ENCODE measurements at regions not wholly inside any gene's neighbourhood (a gene's known extent, or its start where the extent isn't known, plus 50 kb on each side); places are given as distances from the start of the nearest gene placed in this dataset.

DNA sequence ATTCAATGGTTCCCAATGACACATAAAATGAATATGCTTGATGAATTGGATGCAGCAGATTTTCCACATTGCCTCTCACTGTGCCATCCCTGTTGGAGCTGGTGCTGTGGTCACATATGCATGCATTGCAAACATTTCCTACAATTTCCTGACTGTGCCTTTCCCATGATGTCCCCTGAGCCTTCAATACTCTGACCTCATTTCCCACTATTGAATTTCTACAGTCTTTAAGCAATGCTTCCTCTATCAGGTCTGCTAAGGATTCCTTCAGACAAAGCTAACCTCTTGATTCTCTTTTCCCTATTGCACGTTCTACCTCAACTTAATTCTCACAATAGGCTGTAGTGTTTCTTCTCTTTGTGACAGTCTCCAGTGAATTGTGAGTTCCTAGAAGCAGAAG is 342.5 kb upstream of the CRIM1 start (continued):
- TF ChIP-seq ZBTB10 (tag by site-specific recombination; IDR thresholded peaks at IDR 0.05) (no peak), ZNF350 (tag by site-specific recombination; IDR thresholded peaks at IDR 0.05) (no peak), ZNF394 (tag by site-specific recombination; IDR thresholded peaks at IDR 0.05; ENCODE audit: borderline replicate concordance) (no peak)

DNA sequence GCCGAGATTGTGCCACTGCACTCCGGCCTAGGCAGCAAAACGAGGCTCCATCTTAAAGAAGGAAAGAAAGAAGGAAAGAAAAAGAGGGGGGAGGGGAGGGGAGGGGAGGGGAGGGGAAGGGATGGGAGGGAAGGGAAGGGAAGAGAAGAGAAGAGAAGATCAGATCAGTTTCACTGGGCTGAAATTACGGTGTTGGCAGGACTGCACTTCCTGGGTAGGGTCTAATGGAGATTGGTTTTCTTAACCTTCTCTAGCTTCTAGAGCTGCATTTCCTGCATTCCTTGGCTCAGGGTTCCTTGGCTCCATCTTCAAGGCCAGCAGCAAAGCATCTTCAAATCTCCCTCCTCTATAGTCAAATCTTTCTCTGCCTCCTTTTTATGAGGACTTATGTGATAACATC is 349.1 kb upstream of the CRIM1 start:
- no peak overlapping the region for H3K4me3 ChIP-seq (ENCODE audit: low read depth, low read length)
- POLR2A ChIA-PET, result no interaction called here
- TF ChIP-seq ZNF521 (tag by site-specific recombination; IDR thresholded peaks at IDR 0.05) (no peak), ZNF174 (tag by site-specific recombination; IDR thresholded peaks at IDR 0.05) (no peak), KLF17 (tag by site-specific recombination; IDR thresholded peaks at IDR 0.05) (no peak), ZNF157 (tag by site-specific recombination; IDR thresholded peaks at IDR 0.05) (no peak), GLIS1 (tag by site-specific recombination; IDR thresholded peaks at IDR 0.05) (no peak)
- TF ChIP-seq, protein P1, sequence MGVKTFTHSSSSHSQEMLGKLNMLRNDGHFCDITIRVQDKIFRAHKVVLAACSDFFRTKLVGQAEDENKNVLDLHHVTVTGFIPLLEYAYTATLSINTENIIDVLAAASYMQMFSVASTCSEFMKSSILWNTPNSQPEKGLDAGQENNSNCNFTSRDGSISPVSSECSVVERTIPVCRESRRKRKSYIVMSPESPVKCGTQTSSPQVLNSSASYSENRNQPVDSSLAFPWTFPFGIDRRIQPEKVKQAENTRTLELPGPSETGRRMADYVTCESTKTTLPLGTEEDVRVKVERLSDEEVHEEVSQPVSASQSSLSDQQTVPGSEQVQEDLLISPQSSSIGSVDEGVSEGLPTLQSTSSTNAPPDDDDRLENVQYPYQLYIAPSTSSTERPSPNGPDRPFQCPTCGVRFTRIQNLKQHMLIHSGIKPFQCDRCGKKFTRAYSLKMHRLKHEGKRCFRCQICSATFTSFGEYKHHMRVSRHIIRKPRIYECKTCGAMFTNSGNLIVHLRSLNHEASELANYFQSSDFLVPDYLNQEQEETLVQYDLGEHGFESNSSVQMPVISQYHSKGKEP (tag by site-specific recombination; IDR thresholded peaks at IDR 0.05), result no peak
- H3K36me3 ChIP-seq (ENCODE audit: control insufficient read depth in 2 of 2, insufficient read depth in 1 of 2, low read length in 2 of 2), result no peaks in the 10 kb centered on the region
- H3K27ac ChIP-seq (ENCODE audit: extremely low read depth, low read depth, low read length), result no peak overlapping the region
- CTCF ChIA-PET, result no interaction called here
- H3K4me1 ChIP-seq (ENCODE audit: control insufficient read depth, insufficient read depth, low read length), result no peaks in the 10 kb centered on the region
- H3K9me3 ChIP-seq (ENCODE audit: control insufficient read depth, insufficient read depth, low read depth, low read length), result no peaks in the 10 kb centered on the region

- no peaks in the 10 kb centered on the region for H3K9me3 ChIP-seq (ENCODE audit: control insufficient read depth, insufficient read depth, low read depth, low read length)
- ChIA-PET CTCF (interaction anchor here (0.6 to 0.9 kb wide), 3 partner anchors 20 to 846 kb away, joined by 3 to 5 read pairs (median 3); no protein-coding TSS in a partner anchor), POLR2A (no interaction called here)
- TF ChIP-seq, protein P2, sequence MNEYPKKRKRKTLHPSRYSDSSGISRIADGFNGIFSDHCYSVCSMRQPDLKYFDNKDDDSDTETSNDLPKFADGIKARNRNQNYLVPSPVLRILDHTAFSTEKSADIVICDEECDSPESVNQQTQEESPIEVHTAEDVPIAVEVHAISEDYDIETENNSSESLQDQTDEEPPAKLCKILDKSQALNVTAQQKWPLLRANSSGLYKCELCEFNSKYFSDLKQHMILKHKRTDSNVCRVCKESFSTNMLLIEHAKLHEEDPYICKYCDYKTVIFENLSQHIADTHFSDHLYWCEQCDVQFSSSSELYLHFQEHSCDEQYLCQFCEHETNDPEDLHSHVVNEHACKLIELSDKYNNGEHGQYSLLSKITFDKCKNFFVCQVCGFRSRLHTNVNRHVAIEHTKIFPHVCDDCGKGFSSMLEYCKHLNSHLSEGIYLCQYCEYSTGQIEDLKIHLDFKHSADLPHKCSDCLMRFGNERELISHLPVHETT (tag by site-specific recombination; IDR thresholded peaks at IDR 0.05), result no peak
- TF ChIP-seq ZNF211 (tag by site-specific recombination; IDR thresholded peaks at IDR 0.05; ENCODE audit: low read depth), result no peak
- TF ChIP-seq ZNF837 (tag by site-specific recombination; IDR thresholded peaks at IDR 0.05), result no peak
- TF ChIP-seq IKZF3 (tag by site-specific recombination; IDR thresholded peaks at IDR 0.05), result no peak
- TF ChIP-seq ZNF292 (tag by site-specific recombination; IDR thresholded peaks at IDR 0.05; ENCODE audit: borderline replicate concordance, low read depth), result no peak
- no peak overlapping the region for H3K27ac ChIP-seq (ENCODE audit: extremely low read depth, low read depth, low read length)
- H3K4me3 ChIP-seq (ENCODE audit: low read depth, low read length), result no peak overlapping the region
- no peaks in the 10 kb centered on the region for H3K36me3 ChIP-seq (ENCODE audit: control insufficient read depth in 2 of 2, insufficient read depth in 1 of 2, low read length in 2 of 2)
- no peaks in the 10 kb centered on the region for H3K4me1 ChIP-seq (ENCODE audit: control insufficient read depth, insufficient read depth, low read length)
Observed at GRCh38 chr2:36002941-36003340, 352.6 kb upstream of the CRIM1 start.

Measured in HEK293 (cell line).